Stomach (tissue), 8 donors: ENCODE measurements at regions not wholly inside any gene's neighbourhood (a gene's known extent, or its start where the extent isn't known, plus 50 kb on each side); places are given as distances from the start of the nearest gene placed in this dataset.

Experiments used
- DNase-seq, 2 donors: peaks; one replicate each; pipeline versions ENCODE4 v3.0.0 to v3.0.0-alpha.2; 2013 to 2019
- H3K27ac ChIP-seq, 5 donors: fragments of 200-600 bp in 4 of 5; sonication (generic) in 4 of 5; one replicate each; pipeline ENCODE4 v1.5.1; 2013 to 2019; ENCODE audit warnings: mild to moderate bottlenecking in 1 of 5, moderate library complexity in 1 of 5
- H3K27me3 ChIP-seq, 3 donors: fragments of 200-600 bp; sonication (generic); one replicate each; pipeline ENCODE4 v1.5.1; 2017 to 2019; ENCODE audit warnings: mixed run types in 1 of 3
- H3K36me3 ChIP-seq, 4 donors: fragments of 200-600 bp; sonication (generic); 1 replicate in 3 of 4; 2 replicates in 1 of 4; pipeline ENCODE4 v1.5.1; 2016 to 2019
- H3K4me1 ChIP-seq, 4 donors: fragments of 200-600 bp; sonication (generic); one replicate each; pipeline ENCODE4 v1.5.1; 2016 to 2019
- H3K4me3 ChIP-seq, 4 donors: fragments of 200-600 bp; sonication (generic) in 3 of 4; one replicate each; pipeline ENCODE4 v1.5.1; 2016 to 2019; ENCODE audit warnings: mild to moderate bottlenecking in 1 of 4
- H3K9me3 ChIP-seq, 4 donors: fragments of 200-600 bp; sonication (generic); one replicate each; pipeline ENCODE4 v1.5.1; 2016 to 2019
- EP300 ChIP-seq: sonication (generic); formaldehyde crosslinking; IDR thresholded peaks from one replicate; pipeline ENCODE4 v1.6.1; 2017; ENCODE audit warnings: antibody characterized with exemption
- POLR2A ChIP-seq, 4 donors: fragments of 450-650 bp; IDR thresholded peaks; one replicate each; pipeline ENCODE4 v1.6.1; 2016; ENCODE audit warnings: antibody characterized with exemption in 4 of 4, control low read depth in 2 of 4, mild to moderate bottlenecking in 1 of 4, moderate library complexity in 1 of 4
- POLR2AphosphoS5 ChIP-seq, 3 donors: sonication (generic); formaldehyde crosslinking; IDR thresholded peaks; one replicate each; pipeline ENCODE4 v1.6.1; 2016; ENCODE audit warnings: antibody characterized with exemption in 3 of 3
- WGBS, 5 donors: extraction: QIAGEN DNeasy Blood & Tissue Kit in 3 of 5; methylation state at CpG; one replicate each; pipeline versions ENCODE4 v1.1.5 to v1.1.7; 2013 to 2018; 5-methylcytosine and 5-hydroxymethylcytosine counted together
- intact Hi-C: fragments of 100-400 bp; cut with DNase I; formaldehyde crosslinking; loops from one replicate; pipeline ENCODE4 v1.15.1; 2023; ENCODE audit warnings: low total_unique reads
- TF ChIP-seq, protein P1 (sequence below), 7 experiments: fragments of 450-650 bp in 4 of 7; fragments of 200-600 bp in 3 of 7; sonication (generic) in 3 of 7; IDR thresholded peaks; one replicate each; pipeline ENCODE4 v1.5.1; 2016 to 2019; ENCODE audit warnings: antibody characterized with exemption in 7 of 7, control low read depth in 2 of 7, mild to moderate bottlenecking in 1 of 7
- donor health status: healthy with polysubstance abuse.
- donor health status: Bipolar disorder and iron deficiency.
- donor health status: healthy.

DNA sequence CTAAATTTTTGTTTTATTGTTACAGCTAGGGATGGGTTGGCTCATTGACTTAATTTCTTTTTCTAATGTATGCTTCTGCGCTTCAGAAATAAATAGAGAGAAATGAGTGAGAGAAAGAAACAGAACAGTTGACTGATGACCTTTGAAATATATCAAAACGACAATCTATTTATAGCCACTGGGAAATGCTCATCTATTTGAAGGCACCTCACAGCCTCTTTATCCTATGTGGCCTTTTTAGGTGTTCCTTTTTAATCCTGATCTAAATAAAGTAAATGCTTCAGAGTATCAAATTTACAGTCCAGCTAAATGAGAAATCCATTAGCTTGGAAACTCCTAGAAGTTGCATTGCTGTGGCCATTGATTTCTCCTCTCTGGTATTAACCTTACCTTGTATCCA, 943.5 kb upstream of the CITED2 start:
- intact Hi-C loops = no loop called here
- 74 to 88% (median 82%) methylated on average over 2 of the region's 2 CpGs for WGBS, 5 donors
- no peak overlapping the region for H3K27ac ChIP-seq

DNA sequence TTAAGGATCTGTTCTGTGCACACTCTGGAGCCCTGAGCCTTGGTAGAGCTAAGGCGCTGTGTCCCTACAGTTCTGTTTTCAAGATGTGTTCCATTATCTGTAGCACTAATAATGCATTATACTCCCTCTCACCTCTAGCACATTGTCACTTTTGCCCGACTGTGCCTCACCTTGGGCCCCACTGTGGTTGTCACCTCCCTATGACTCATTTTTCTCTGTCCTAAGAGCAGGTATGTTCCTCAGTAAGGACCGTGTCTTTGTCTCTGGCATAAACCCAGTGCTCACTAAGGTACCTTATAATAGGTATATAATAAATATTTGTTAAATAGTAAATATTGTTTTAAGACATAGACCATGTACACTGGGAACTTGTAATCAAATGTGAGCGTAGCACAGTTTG, 942.5 kb upstream of the CITED2 start:
- Histone ChIP-seq H3K4me1 (peaks cover 8 to 37% (median 19%) of the 10 kb centered on the region in 4 donors), H3K27me3 (no peaks in the 10 kb centered on the region), H3K4me3 (no peak overlapping the region), H3K27ac (no peak overlapping the region), H3K9me3 (no peaks in the 10 kb centered on the region), H3K36me3 (no peaks in the 10 kb centered on the region)
- 71 to 86% (median 82%) methylated on average over 4 of the region's 4 CpGs for WGBS, 5 donors
- intact Hi-C loops = no loop called here
- TF ChIP-seq, protein P1, sequence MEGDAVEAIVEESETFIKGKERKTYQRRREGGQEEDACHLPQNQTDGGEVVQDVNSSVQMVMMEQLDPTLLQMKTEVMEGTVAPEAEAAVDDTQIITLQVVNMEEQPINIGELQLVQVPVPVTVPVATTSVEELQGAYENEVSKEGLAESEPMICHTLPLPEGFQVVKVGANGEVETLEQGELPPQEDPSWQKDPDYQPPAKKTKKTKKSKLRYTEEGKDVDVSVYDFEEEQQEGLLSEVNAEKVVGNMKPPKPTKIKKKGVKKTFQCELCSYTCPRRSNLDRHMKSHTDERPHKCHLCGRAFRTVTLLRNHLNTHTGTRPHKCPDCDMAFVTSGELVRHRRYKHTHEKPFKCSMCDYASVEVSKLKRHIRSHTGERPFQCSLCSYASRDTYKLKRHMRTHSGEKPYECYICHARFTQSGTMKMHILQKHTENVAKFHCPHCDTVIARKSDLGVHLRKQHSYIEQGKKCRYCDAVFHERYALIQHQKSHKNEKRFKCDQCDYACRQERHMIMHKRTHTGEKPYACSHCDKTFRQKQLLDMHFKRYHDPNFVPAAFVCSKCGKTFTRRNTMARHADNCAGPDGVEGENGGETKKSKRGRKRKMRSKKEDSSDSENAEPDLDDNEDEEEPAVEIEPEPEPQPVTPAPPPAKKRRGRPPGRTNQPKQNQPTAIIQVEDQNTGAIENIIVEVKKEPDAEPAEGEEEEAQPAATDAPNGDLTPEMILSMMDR (IDR thresholded peaks at IDR 0.05) = no peak
- TF ChIP-seq EP300 = no peak
- no peak for TF ChIP-seq POLR2AphosphoS5 (IDR thresholded peaks at IDR 0.05)
- no peak for TF ChIP-seq POLR2A (IDR thresholded peaks at IDR 0.05)
- no peak for DNase-seq

More for the DNA sequence above, 943.5 kb upstream of the CITED2 start:
- H3K36me3 ChIP-seq = no peaks in the 10 kb centered on the region
- peaks cover 8 to 39% (median 19%) of the 10 kb centered on the region in 4 donors for H3K4me1 ChIP-seq
- H3K9me3 ChIP-seq = no peaks in the 10 kb centered on the region
- DNase-seq = no peak
- no peak overlapping the region for H3K4me3 ChIP-seq
- TF ChIP-seq POLR2A (IDR thresholded peaks at IDR 0.05) (no peak), EP300 (no peak), POLR2AphosphoS5 (IDR thresholded peaks at IDR 0.05) (no peak)
- TF ChIP-seq, protein P1 (IDR thresholded peaks at IDR 0.05) = no peak
- H3K27me3 ChIP-seq = no peaks in the 10 kb centered on the region

DNA sequence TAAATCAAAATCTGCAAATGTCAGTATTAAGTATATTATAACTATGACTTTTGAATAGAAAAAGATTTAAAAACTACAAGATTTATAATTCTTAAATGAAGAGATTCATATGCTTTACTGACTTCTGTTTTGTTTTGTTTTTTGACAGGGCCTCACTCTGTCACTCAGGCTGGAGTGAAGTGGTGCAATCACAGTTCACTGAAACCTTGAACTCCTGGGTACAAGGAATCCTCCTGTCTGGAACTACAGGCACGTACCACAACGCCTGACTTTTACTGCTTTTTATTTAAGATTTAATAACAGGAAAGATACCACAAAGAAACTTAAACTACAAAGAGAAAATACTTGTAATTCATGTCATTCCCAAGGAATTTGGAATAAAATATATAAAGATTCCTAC, 940.2 kb upstream of the CITED2 start:
- WGBS, 5 donors = 94 to 97% (median 96%) methylated on average over 2 of the region's 2 CpGs
- DNase-seq = no peak
- no peaks in the 10 kb centered on the region for H3K9me3 ChIP-seq
- no peaks in the 10 kb centered on the region for H3K36me3 ChIP-seq
- TF ChIP-seq, protein P1 (IDR thresholded peaks at IDR 0.05) = no peak
- TF ChIP-seq POLR2AphosphoS5 (IDR thresholded peaks at IDR 0.05) = no peak
- no peak for TF ChIP-seq POLR2A (IDR thresholded peaks at IDR 0.05)
- no peak for TF ChIP-seq EP300
- no peak overlapping the region for H3K4me3 ChIP-seq
- H3K27ac ChIP-seq = no peak overlapping the region
- intact Hi-C loops = no loop called here
- peaks cover 0 to 14% (median 10%) of the 10 kb centered on the region in 4 donors for H3K4me1 ChIP-seq
- no peaks in the 10 kb centered on the region for H3K27me3 ChIP-seq

DNA sequence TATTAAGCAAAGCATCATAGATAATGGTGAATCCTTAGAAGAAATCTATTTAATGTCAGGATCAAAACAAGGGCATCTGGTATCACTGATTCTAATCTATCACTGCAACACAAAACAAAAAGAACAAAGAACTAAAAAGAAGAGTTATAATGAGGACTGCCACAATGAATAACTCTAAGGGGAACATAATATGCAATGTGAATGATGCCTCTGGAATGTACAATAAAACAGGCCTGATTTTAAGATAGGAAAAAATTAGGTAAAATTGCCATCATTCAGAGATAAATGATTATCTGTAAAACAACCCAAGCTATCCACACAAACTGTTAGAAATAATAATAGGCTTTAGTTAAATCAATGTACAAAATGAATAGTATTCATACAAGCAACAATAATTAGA, 936.7 kb upstream of the CITED2 start:
- TF ChIP-seq POLR2AphosphoS5 (IDR thresholded peaks at IDR 0.05) (no peak), EP300 (no peak), POLR2A (IDR thresholded peaks at IDR 0.05) (no peak)
- TF ChIP-seq, protein P1 (IDR thresholded peaks at IDR 0.05) = no peak
- DNase-seq = no peak
- intact Hi-C loops = no loop called here

More for the DNA sequence above, 936.7 kb upstream of the CITED2 start:
- H3K27me3 ChIP-seq = no peaks in the 10 kb centered on the region
- H3K27ac ChIP-seq = no peak overlapping the region
- H3K4me3 ChIP-seq = no peak overlapping the region
- no peaks in the 10 kb centered on the region for H3K9me3 ChIP-seq
- no peaks in the 10 kb centered on the region for H3K36me3 ChIP-seq
- no peaks in the 10 kb centered on the region for H3K4me1 ChIP-seq
